ENCODE measurements at regions not wholly inside any gene's neighbourhood (a gene's known extent, or its start where the extent isn't known, plus 50 kb on each side); places are given as distances from the start of the nearest gene placed in this dataset.
A peak's percentile ranks its signal among the peaks of the same experiment; 100 is the strongest.

DNA sequence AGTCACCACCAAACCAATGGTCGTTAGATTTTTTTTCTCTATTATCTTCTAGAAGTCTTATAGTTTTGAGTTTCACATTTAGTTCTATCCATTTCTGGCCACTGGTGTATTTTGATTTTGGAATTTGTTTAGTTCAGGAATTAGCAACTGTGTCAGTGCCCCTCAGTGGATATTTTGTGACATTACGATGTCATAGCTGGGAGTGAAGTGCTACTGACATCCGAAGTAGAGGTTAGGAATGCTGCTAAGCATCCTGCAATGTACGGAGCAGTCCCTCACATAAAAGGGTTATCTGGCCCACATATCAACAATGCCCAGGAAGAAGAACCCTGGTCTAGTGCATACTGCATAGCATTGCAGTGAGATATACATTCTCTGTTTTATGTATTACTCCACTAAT, 157.4 kb upstream of the RGPD4 start:
- Mint-ChIP-seq H3K36me3 (peaks cover 12% of the 10 kb centered on the region), H3K27me3 (ENCODE audit: low read depth) (no peaks in the 10 kb centered on the region), H3K9me3 (peaks cover 26% of the 10 kb centered on the region), H3K27ac (no peak overlapping the region), H3K4me3 (no peak overlapping the region), H3K4me1 (no peaks in the 10 kb centered on the region)
- CTCF ChIA-PET, result no interaction called here
- ATAC-seq, result no peak
- POLR2A ChIA-PET, result no interaction called here
- TF ChIP-seq TP53 (CRISPR knock-in tag; IDR thresholded peaks at IDR 0.05), result no peak
- TF ChIP-seq ZNF138 (CRISPR knock-in tag; conservative IDR thresholded peaks at IDR 0.05), result no peak
- TF ChIP-seq, protein P1, sequence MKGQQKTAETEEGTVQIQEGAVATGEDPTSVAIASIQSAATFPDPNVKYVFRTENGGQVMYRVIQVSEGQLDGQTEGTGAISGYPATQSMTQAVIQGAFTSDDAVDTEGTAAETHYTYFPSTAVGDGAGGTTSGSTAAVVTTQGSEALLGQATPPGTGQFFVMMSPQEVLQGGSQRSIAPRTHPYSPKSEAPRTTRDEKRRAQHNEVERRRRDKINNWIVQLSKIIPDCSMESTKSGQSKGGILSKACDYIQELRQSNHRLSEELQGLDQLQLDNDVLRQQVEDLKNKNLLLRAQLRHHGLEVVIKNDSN (CRISPR knock-in tag; IDR thresholded peaks at IDR 0.05), result no peak
- no peak for TF ChIP-seq CREB1 (CRISPR knock-in tag; IDR thresholded peaks at IDR 0.05)
- no peak for TF ChIP-seq NR3C1 (CRISPR knock-in tag; conservative IDR thresholded peaks at IDR 0.05; ENCODE audit: low read depth)
- TF ChIP-seq NFYB (CRISPR knock-in tag; conservative IDR thresholded peaks at IDR 0.05; ENCODE audit: low read depth), result no peak
- TF ChIP-seq CREM (CRISPR knock-in tag; IDR thresholded peaks at IDR 0.05), result no peak
- TF ChIP-seq ZNF423 (CRISPR knock-in tag; IDR thresholded peaks at IDR 0.05), result no peak
- no peak for TF ChIP-seq HMGA2 (CRISPR knock-in tag; IDR thresholded peaks at IDR 0.05)
- no peak for TF ChIP-seq OVOL2 (CRISPR knock-in tag; IDR thresholded peaks at IDR 0.05; ENCODE audit: borderline replicate concordance)
- TF ChIP-seq SOX15 (CRISPR knock-in tag; IDR thresholded peaks at IDR 0.05), result no peak
- TF ChIP-seq, protein P2, sequence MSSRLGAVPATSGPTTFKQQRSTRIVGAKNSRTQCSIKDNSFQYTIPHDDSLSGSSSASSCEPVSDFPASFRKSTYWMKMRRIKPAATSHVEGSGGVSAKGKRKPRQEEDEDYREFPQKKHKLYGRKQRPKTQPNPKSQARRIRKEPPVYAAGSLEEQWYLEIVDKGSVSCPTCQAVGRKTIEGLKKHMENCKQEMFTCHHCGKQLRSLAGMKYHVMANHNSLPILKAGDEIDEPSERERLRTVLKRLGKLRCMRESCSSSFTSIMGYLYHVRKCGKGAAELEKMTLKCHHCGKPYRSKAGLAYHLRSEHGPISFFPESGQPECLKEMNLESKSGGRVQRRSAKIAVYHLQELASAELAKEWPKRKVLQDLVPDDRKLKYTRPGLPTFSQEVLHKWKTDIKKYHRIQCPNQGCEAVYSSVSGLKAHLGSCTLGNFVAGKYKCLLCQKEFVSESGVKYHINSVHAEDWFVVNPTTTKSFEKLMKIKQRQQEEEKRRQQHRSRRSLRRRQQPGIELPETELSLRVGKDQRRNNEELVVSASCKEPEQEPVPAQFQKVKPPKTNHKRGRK (CRISPR knock-in tag; IDR thresholded peaks at IDR 0.05; ENCODE audit: borderline replicate concordance), result no peak
- TF ChIP-seq ATF1 (CRISPR knock-in tag; IDR thresholded peaks at IDR 0.05), result no peak
- TF ChIP-seq CBFB (CRISPR knock-in tag; IDR thresholded peaks at IDR 0.05; ENCODE audit: low read depth), result no peak
- no peak for TF ChIP-seq JUN (CRISPR knock-in tag; IDR thresholded peaks at IDR 0.05)
- TF ChIP-seq, protein P3, sequence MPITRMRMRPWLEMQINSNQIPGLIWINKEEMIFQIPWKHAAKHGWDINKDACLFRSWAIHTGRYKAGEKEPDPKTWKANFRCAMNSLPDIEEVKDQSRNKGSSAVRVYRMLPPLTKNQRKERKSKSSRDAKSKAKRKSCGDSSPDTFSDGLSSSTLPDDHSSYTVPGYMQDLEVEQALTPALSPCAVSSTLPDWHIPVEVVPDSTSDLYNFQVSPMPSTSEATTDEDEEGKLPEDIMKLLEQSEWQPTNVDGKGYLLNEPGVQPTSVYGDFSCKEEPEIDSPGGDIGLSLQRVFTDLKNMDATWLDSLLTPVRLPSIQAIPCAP (CRISPR knock-in tag; IDR thresholded peaks at IDR 0.05), result no peak
- TF ChIP-seq SP1 (CRISPR knock-in tag; conservative IDR thresholded peaks at IDR 0.05), result no peak
- TF ChIP-seq GABPB1 (CRISPR knock-in tag; IDR thresholded peaks at IDR 0.05), result no peak
- DNase-seq (ENCODE audit: low spot score), result no peak

DNA sequence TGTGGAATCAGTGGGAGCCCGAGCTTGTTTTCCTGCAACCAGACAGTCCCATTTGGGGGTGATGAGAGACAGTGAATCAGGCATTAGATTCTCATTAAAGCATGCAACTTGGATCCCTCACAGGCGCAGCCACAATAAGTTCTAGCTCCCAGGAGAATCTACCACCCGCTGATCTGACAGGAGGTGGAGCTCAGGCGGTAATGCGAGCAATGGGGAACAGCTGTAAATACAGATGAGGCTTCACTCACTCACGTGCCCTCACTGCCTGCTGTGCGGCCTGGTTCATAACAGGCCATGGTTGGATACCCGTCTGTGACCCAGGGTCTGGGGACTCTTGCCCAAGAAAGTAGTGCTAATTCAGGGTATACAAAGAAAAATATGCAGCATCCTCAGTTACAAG, 144.8 kb upstream of the RGPD4 start:
- peak; percentile 40 for DNase-seq (ENCODE audit: low spot score)
- Mint-ChIP-seq H3K36me3 (no peaks in the 10 kb centered on the region), H3K9me3 (no peaks in the 10 kb centered on the region), H3K4me3 (no peak overlapping the region), H3K4me1 (peaks cover 22% of the 10 kb centered on the region), H3K27ac (no peak overlapping the region), H3K27me3 (ENCODE audit: low read depth) (no peaks in the 10 kb centered on the region)
- CTCF ChIA-PET, result interaction anchor here (0.6 kb wide), 1 partner anchor 819 kb away, joined by 3 read pairs; no protein-coding TSS in a partner anchor
- ATAC-seq, result peak; percentile 44
- POLR2A ChIA-PET, result no interaction called here
- TF ChIP-seq, protein P4, sequence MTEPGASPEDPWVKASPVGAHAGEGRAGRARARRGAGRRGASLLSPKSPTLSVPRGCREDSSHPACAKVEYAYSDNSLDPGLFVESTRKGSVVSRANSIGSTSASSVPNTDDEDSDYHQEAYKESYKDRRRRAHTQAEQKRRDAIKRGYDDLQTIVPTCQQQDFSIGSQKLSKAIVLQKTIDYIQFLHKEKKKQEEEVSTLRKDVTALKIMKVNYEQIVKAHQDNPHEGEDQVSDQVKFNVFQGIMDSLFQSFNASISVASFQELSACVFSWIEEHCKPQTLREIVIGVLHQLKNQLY (CRISPR knock-in tag; IDR thresholded peaks at IDR 0.05), result no peak
- TF ChIP-seq, protein P5, sequence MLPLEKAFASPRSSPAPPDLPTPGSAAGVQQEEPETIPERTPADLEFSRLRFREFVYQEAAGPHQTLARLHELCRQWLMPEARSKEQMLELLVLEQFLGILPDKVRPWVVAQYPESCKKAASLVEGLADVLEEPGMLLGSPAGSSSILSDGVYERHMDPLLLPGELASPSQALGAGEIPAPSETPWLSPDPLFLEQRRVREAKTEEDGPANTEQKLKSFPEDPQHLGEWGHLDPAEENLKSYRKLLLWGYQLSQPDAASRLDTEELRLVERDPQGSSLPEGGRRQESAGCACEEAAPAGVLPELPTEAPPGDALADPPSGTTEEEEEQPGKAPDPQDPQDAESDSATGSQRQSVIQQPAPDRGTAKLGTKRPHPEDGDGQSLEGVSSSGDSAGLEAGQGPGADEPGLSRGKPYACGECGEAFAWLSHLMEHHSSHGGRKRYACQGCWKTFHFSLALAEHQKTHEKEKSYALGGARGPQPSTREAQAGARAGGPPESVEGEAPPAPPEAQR (CRISPR knock-in tag; IDR thresholded peaks at IDR 0.05), result no peak
- TF ChIP-seq ZNF138 (CRISPR knock-in tag; conservative IDR thresholded peaks at IDR 0.05), result no peak
- TF ChIP-seq, protein P6, sequence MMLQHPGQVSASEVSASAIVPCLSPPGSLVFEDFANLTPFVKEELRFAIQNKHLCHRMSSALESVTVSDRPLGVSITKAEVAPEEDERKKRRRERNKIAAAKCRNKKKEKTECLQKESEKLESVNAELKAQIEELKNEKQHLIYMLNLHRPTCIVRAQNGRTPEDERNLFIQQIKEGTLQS (CRISPR knock-in tag; conservative IDR thresholded peaks at IDR 0.05), result no peak
- TF ChIP-seq, protein P7, sequence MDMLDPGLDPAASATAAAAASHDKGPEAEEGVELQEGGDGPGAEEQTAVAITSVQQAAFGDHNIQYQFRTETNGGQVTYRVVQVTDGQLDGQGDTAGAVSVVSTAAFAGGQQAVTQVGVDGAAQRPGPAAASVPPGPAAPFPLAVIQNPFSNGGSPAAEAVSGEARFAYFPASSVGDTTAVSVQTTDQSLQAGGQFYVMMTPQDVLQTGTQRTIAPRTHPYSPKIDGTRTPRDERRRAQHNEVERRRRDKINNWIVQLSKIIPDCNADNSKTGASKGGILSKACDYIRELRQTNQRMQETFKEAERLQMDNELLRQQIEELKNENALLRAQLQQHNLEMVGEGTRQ (CRISPR knock-in tag; IDR thresholded peaks at IDR 0.05), result peak; percentile 78
